ENCODE measurements at regions not wholly inside any gene's neighbourhood (a gene's known extent, or its start where the extent isn't known, plus 50 kb on each side); places are given as distances from the start of the nearest gene placed in this dataset.
"Not testable (repeated sequence)": the region's sequence is repeated elsewhere in the genome, so short reads cannot be mapped to it uniquely, and the experiment has no call there.

- no peak overlapping the region for H3K4me3 Mint-ChIP-seq
- no peaks in the 10 kb centered on the region for H3K27me3 Mint-ChIP-seq
- peaks cover 7 to 23% of the 10 kb centered on the region in 2 donors for H3K9me3 Mint-ChIP-seq
- no peaks in the 10 kb centered on the region for H3K4me1 Mint-ChIP-seq (ENCODE audit: low read depth in 2 of 2)
- H3K27ac Mint-ChIP-seq, result no peak overlapping the region
- no peak for ATAC-seq (replicated peaks)
- no peaks in the 10 kb centered on the region for H3K36me3 Mint-ChIP-seq (ENCODE audit: insufficient read depth)
- DNase-seq, result no peak
Measured at GRCh38 chr7:85685901-85686300, 499.0 kb upstream of the SEMA3D start.

DNA sequence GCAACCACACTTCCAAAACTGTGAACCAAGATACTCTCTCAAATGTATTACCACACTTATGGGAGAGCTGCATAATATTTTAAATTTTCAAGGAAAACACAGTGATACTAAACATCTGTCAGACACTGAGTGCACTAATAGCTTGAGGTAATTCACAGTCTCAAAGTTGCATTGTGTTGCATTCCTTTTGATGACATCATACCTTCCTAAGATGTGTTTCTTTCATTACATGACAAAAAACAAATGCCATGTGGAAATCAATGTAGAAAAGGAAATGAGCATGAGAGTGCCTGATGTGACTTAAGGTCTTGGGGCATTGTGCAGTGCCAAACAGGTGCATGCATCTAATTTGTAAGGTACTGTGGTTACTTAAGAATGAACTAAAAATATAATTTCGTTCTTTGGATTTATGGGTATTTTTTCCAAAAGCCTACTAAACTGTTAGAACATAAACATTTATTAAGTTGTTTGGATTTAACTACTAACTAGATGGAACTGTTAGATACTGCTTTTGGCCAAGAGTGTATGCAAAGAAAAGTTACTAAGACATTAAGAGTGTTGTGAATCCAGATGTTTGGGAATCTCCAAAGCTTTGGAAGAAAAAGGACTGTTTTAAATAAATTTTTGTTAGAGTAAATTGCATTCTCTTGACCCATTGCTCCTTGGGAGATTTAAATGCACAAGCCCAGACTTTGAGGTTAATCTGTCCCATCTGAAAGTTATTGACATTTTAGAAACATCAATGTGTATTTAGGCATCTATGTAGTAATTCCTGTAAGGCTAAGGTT lies 496.2 kb upstream of the SEMA3D start:
- H3K9me3 Mint-ChIP-seq, result peaks cover 13 to 30% of the 10 kb centered on the region in 2 donors
- no peak for DNase-seq
- H3K27ac Mint-ChIP-seq, result no peak overlapping the region
- H3K36me3 Mint-ChIP-seq (ENCODE audit: insufficient read depth), result no peaks in the 10 kb centered on the region
- H3K27me3 Mint-ChIP-seq, result no peaks in the 10 kb centered on the region
- no peak overlapping the region for H3K4me3 Mint-ChIP-seq
- no peaks in the 10 kb centered on the region for H3K4me1 Mint-ChIP-seq (ENCODE audit: low read depth in 2 of 2)
- no peak for ATAC-seq (replicated peaks)

DNA sequence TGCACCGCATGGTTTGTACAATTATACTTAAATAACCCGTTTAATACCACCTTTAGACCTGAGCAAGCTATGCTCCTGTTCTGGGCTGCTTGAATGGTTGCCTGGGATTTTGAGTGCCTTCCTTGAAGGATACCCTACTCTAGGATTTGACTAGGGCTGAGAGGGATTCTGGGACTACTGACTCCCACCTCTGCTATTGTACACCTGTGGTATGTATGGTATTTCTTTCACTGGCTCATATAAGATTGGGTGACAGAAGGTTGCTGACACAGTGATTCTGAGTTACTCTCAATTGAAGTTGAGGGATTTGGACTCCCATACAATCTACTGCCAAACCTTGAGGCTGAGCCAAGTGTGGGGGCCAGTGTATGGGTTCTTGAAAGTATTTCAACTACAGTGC lies 494.4 kb upstream of the SEMA3D start:
- no peak overlapping the region for H3K4me3 Mint-ChIP-seq
- H3K27ac Mint-ChIP-seq, result no peak overlapping the region
- no peak for ATAC-seq (replicated peaks)
- no peaks in the 10 kb centered on the region for H3K27me3 Mint-ChIP-seq
- H3K9me3 Mint-ChIP-seq, result peaks cover 13 to 23% of the 10 kb centered on the region in 2 donors
- H3K36me3 Mint-ChIP-seq (ENCODE audit: insufficient read depth), result no peaks in the 10 kb centered on the region
- DNase-seq, result no peak
- no peaks in the 10 kb centered on the region for H3K4me1 Mint-ChIP-seq (ENCODE audit: low read depth in 2 of 2)

DNA sequence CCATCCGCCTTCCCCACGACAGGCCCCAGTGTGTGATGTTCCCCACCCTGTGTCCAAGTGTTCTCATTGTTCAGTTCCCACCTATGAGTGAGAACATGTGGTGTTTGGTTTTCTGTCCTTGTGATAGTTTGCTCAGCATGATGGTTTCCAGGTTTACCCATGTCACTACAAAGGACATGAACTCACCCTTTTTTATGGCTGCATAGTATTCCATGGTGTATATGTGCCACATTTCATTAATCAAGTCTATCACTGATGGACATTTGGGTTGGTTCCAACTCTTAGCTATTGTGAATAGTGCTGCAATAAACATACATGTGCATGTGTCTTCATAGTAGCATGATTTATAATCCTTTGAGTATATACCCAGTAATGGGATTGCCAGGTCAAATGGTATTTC lies 488.2 kb upstream of the SEMA3D start:
- H3K4me3 Mint-ChIP-seq; ATAC-seq (replicated peaks); H3K27me3 Mint-ChIP-seq; H3K27ac Mint-ChIP-seq; H3K4me1 Mint-ChIP-seq (ENCODE audit: low read depth in 2 of 2); H3K36me3 Mint-ChIP-seq (ENCODE audit: insufficient read depth); DNase-seq: not testable (repeated sequence)
- peaks cover 7 to 11% of the 10 kb centered on the region in 2 donors for H3K9me3 Mint-ChIP-seq

DNA sequence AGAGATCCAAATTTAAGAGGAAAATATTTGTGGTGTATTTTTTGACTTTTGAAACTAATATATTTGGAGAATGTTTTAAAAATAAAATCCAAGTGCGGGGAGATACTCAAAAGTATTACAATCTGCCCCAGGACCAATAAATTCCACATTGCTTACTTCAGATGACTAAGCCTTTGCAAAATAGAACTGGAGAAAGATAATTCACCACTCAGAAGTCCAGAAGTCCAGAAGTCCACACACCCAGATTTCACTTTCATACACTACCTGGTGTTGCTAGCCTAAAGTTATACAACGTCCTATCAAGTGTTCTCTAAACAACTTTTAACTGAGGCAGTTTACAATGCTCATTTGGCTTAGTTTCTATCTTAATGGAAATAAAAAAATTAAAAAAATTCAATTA lies 487.0 kb upstream of the SEMA3D start:
- Mint-ChIP-seq H3K27me3 (no peaks in the 10 kb centered on the region), H3K9me3 (peaks cover 7 to 9% of the 10 kb centered on the region in 2 donors), H3K4me1 (ENCODE audit: low read depth in 2 of 2) (no peaks in the 10 kb centered on the region), H3K4me3 (no peak overlapping the region), H3K36me3 (ENCODE audit: insufficient read depth) (no peaks in the 10 kb centered on the region), H3K27ac (no peak overlapping the region)
- DNase-seq, result no peak
- ATAC-seq (replicated peaks), result no peak

GRCh38 chr7:85669225-85669624 lies 482.4 kb upstream of the SEMA3D start:
- H3K4me1 Mint-ChIP-seq (ENCODE audit: low read depth in 2 of 2), result no peaks in the 10 kb centered on the region
- H3K36me3 Mint-ChIP-seq (ENCODE audit: insufficient read depth), result no peaks in the 10 kb centered on the region
- no peak overlapping the region for H3K4me3 Mint-ChIP-seq
- H3K27ac Mint-ChIP-seq, result no peak overlapping the region
- no peaks in the 10 kb centered on the region for H3K27me3 Mint-ChIP-seq
- H3K9me3 Mint-ChIP-seq, result peaks cover 0 to 3% of the 10 kb centered on the region in 2 donors
- no peak for ATAC-seq (replicated peaks)
- DNase-seq, result no peak

DNA sequence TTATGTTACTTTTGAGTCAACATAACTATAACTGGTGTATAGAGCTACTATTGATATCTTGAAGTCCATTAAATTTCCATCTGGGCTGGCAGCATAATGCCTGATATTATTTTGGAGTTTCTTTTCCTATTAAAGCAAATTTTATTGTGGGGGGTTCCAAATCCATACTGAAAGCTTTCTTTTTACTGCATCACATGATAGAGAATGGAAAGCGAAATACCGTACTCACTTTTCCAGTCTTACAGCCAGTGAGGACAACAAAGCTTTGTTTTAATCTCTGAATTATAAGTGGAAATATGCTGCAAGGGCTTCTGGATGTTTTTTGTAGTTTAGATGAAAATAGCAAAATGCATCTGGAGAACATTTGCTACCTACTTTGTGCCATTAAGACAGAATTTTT lies 477.5 kb upstream of the SEMA3D start:
- H3K27ac Mint-ChIP-seq, result no peak overlapping the region
- no peaks in the 10 kb centered on the region for H3K27me3 Mint-ChIP-seq
- no peak overlapping the region for H3K4me3 Mint-ChIP-seq
- H3K36me3 Mint-ChIP-seq (ENCODE audit: insufficient read depth), result no peaks in the 10 kb centered on the region
- H3K4me1 Mint-ChIP-seq (ENCODE audit: low read depth in 2 of 2), result no peaks in the 10 kb centered on the region
- no peak for DNase-seq
- ATAC-seq (replicated peaks), result no peak
- peaks cover 1 to 7% of the 10 kb centered on the region in 2 donors for H3K9me3 Mint-ChIP-seq

DNA sequence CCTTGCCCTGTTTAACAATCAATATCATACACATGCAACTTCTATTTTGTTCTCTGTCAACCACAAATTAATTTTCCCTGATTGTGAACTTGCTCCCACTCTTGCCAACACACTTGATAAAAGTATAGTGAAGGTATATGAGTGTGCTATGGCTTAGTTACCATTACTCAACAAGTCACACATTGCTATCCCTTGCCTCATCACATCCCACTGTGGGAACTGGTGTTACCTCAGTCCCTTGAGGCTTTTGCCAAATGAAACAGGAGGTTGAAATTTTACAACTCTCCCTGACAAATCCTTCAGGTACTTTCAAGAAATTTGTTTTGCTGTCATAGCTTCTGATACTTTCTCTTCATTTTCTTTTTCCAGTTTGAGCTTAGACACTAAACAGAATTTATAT lies 472.5 kb upstream of the SEMA3D start:
- no peak for ATAC-seq (replicated peaks)

GRCh38 chr7:85655252-85655651 lies 468.4 kb upstream of the SEMA3D start:
- no peaks in the 10 kb centered on the region for H3K36me3 Mint-ChIP-seq (ENCODE audit: insufficient read depth)
- H3K4me3 Mint-ChIP-seq, result no peak overlapping the region
- ATAC-seq (replicated peaks) (no peak), DNase-seq (no peak)
- H3K27ac Mint-ChIP-seq, result no peak overlapping the region
- H3K4me1 Mint-ChIP-seq (ENCODE audit: low read depth in 2 of 2), result no peaks in the 10 kb centered on the region
- H3K9me3 Mint-ChIP-seq, result peaks cover 0 to 1% of the 10 kb centered on the region in 2 donors
- H3K27me3 Mint-ChIP-seq, result no peaks in the 10 kb centered on the region

More for the DNA sequence above, 472.5 kb upstream of the SEMA3D start:
- no peak overlapping the region for H3K27ac Mint-ChIP-seq
- DNase-seq, result no peak
- H3K27me3 Mint-ChIP-seq, result no peaks in the 10 kb centered on the region
- H3K4me1 Mint-ChIP-seq (ENCODE audit: low read depth in 2 of 2), result no peaks in the 10 kb centered on the region
- H3K36me3 Mint-ChIP-seq (ENCODE audit: insufficient read depth), result no peaks in the 10 kb centered on the region
- H3K9me3 Mint-ChIP-seq, result peaks cover 1 to 7% of the 10 kb centered on the region in 2 donors
- H3K4me3 Mint-ChIP-seq, result no peak overlapping the region

DNA sequence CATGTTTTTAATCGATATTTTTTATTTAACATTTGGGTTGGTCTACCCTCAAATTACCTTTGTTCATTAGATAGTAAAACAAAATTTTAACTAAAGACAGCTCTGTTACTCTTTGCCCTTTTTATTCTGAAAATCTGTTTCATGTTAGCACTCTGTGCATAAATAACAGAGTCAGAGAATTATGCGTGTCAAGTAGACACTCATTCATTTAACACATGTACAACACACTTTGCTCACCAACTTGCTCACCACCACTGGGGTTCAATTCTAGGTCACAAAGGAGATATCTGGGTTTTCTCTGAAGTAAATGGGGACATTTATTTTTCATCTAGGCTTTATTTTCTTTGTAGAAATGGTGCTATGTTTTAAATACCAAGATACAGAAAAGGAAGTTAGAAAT lies 457.4 kb upstream of the SEMA3D start:
- H3K4me3 Mint-ChIP-seq, result no peak overlapping the region
- H3K4me1 Mint-ChIP-seq (ENCODE audit: low read depth in 2 of 2), result no peaks in the 10 kb centered on the region
- H3K27me3 Mint-ChIP-seq, result no peaks in the 10 kb centered on the region
- DNase-seq (no peak), ATAC-seq (replicated peaks) (no peak)
- peaks cover under 1 to 6% of the 10 kb centered on the region in 2 donors for H3K9me3 Mint-ChIP-seq
- no peak overlapping the region for H3K27ac Mint-ChIP-seq
- H3K36me3 Mint-ChIP-seq (ENCODE audit: insufficient read depth), result no peaks in the 10 kb centered on the region

DNA sequence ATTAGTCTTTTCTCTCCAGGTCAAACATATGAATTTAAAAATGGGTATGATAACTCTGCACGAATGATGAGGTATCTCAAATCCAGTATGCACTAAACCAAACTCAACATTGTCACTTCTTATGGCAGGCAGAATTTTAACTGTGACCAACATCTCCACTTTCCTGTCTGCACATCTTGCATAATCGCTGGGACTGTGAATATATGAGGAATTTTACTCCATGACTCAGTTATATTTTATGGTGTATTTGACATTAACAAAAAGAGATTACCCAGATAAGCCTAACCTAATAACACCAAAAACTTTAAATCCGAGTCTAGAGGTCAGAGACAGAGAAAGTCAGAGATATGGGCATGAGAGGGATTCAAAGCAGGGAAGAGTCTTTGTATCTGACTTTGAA lies 454.5 kb upstream of the SEMA3D start:
- ATAC-seq (replicated peaks), result no peak

GRCh38 chr7:85638394-85638793 lies 451.5 kb upstream of the SEMA3D start:
- Mint-ChIP-seq H3K4me3 (no peak overlapping the region), H3K4me1 (ENCODE audit: low read depth in 2 of 2) (no peaks in the 10 kb centered on the region), H3K36me3 (ENCODE audit: insufficient read depth) (no peaks in the 10 kb centered on the region), H3K27ac (no peak overlapping the region), H3K9me3 (peaks cover 5 to 6% of the 10 kb centered on the region in 2 donors), H3K27me3 (no peaks in the 10 kb centered on the region)
- ATAC-seq (replicated peaks) (no peak), DNase-seq (no peak)

More for the DNA sequence above, 454.5 kb upstream of the SEMA3D start:
- H3K4me1 Mint-ChIP-seq (ENCODE audit: low read depth in 2 of 2), result no peaks in the 10 kb centered on the region
- H3K4me3 Mint-ChIP-seq, result no peak overlapping the region
- H3K27ac Mint-ChIP-seq, result no peak overlapping the region
- H3K27me3 Mint-ChIP-seq, result no peaks in the 10 kb centered on the region
- no peaks in the 10 kb centered on the region for H3K36me3 Mint-ChIP-seq (ENCODE audit: insufficient read depth)
- DNase-seq, result no peak
- peaks cover 0 to 3% of the 10 kb centered on the region in 2 donors for H3K9me3 Mint-ChIP-seq

GRCh38 chr7:85634951-85635350 lies 448.1 kb upstream of the SEMA3D start:
- no peaks in the 10 kb centered on the region for H3K27me3 Mint-ChIP-seq
- H3K4me3 Mint-ChIP-seq, result no peak overlapping the region

DNA sequence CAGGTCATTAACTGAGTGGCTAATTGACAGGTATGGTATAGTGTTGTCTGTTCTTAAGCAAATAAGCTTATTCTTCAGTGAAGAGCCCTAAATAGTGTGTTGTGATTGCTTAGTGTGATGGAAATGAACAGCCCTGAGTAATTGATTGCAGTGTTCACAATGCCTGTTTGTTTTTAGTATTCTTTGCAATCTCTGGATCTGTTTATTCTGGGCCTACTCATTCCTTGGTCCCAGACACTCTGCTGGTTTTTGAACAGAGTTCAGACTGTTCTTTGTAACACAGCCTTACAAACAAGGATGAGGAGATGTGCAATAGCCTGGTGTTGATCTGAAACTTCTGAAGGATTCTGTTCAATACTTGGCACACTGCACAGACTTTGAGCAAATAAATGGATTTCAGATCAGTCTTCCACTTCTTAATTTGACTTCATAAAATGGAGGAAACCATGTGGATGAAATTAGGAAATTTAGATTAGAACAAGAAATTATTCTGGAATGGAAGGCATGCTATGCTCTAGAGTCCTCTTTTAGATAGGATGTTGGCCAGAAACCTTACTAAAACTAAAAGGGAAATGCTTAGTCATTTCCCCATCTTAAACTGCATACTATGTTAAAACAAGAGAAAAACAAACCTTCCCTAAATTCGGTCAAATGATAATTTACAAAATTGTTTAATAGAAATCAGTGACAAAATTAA lies 444.2 kb upstream of the SEMA3D start:
- Mint-ChIP-seq H3K9me3 (peaks cover 4 to 8% of the 10 kb centered on the region in 2 donors), H3K4me1 (ENCODE audit: low read depth in 2 of 2) (no peaks in the 10 kb centered on the region), H3K4me3 (no peak overlapping the region), H3K36me3 (ENCODE audit: insufficient read depth) (peaks cover 3% of the 10 kb centered on the region), H3K27ac (no peak overlapping the region), H3K27me3 (no peaks in the 10 kb centered on the region)
- ATAC-seq (replicated peaks) (no peak), DNase-seq (no peak)

More at GRCh38 chr7:85634951-85635350, 448.1 kb upstream of the SEMA3D start:
- ATAC-seq (replicated peaks) (no peak), DNase-seq (no peak)
- Mint-ChIP-seq H3K36me3 (ENCODE audit: insufficient read depth) (no peaks in the 10 kb centered on the region), H3K4me1 (ENCODE audit: low read depth in 2 of 2) (no peaks in the 10 kb centered on the region), H3K27ac (no peak overlapping the region), H3K9me3 (peaks cover 5 to 6% of the 10 kb centered on the region in 2 donors)
